Natural killer cell (primary cell): ENCODE measurements at regions not wholly inside any gene's neighbourhood (a gene's known extent, or its start where the extent isn't known, plus 50 kb on each side); places are given as distances from the start of the nearest gene placed in this dataset.

ENCODE experiments used
- ATAC-seq, 3 donors: fragments of 150-1000 bp in 2 of 3; fragments of 200-7000 bp in 1 of 3; cut with Tn5 transposase; 1 replicate in 1 of 3; 2 replicates in 2 of 3; pipeline ENCODE4 v1.10.0; 2021; ENCODE audit warnings: mild to moderate bottlenecking in 2 of 3, moderate library complexity in 2 of 3
- DNase-seq, 2 donors: peaks; one replicate each; pipeline versions ENCODE4 v3.0.0 to v3.0.0-alpha.2; 2013 to 2021; ENCODE audit warnings: mixed read lengths in 1 of 2
- H3K27ac ChIP-seq: one replicate; pipeline ENCODE4 v1.5.1; 2013; ENCODE audit warnings: mild to moderate bottlenecking, low read length
- H3K27me3 ChIP-seq: one replicate; pipeline ENCODE4 v1.6.1; 2013; ENCODE audit warnings: low read length; ENCODE audit not compliant: control insufficient read depth, insufficient read depth
- H3K36me3 ChIP-seq: one replicate; pipeline ENCODE4 v1.6.1; 2013; ENCODE audit warnings: low read length; ENCODE audit not compliant: control insufficient read depth, insufficient read depth
- H3K4me1 ChIP-seq: one replicate; pipeline ENCODE4 v1.6.1; 2013; ENCODE audit warnings: low read length; ENCODE audit not compliant: control insufficient read depth, insufficient read depth
- H3K4me3 ChIP-seq: one replicate; pipeline ENCODE4 v1.5.1; 2013; ENCODE audit warnings: low read length
- H3K9me3 ChIP-seq: one replicate; pipeline ENCODE4 v1.6.1; 2013; ENCODE audit warnings: low read length; ENCODE audit not compliant: control insufficient read depth, insufficient read depth
- H3K27ac Mint-ChIP-seq, 2 donors: one replicate each; pipeline ENCODE4 v1.8.0; 2022; ENCODE audit warnings: mild to moderate bottlenecking in 2 of 2, mixed read lengths in 2 of 2, moderate library complexity in 1 of 2
- H3K27me3 Mint-ChIP-seq, 2 donors: one replicate each; pipeline ENCODE4 v1.8.0; 2022; ENCODE audit warnings: low read depth in 2 of 2, mixed read lengths in 2 of 2
- H3K36me3 Mint-ChIP-seq: one replicate; pipeline ENCODE4 v1.8.0; 2022; ENCODE audit warnings: mixed read lengths
- H3K4me1 Mint-ChIP-seq, 2 donors: one replicate each; pipeline ENCODE4 v1.8.0; 2022; ENCODE audit warnings: mixed read lengths in 2 of 2
- H3K4me3 Mint-ChIP-seq: one replicate; pipeline ENCODE4 v1.8.0; 2022; ENCODE audit warnings: mild to moderate bottlenecking, moderate library complexity, mixed read lengths
- H3K9me3 Mint-ChIP-seq, 2 donors: one replicate each; pipeline ENCODE4 v1.8.0; 2022; ENCODE audit warnings: mixed read lengths in 2 of 2
- WGBS: methylation state at CpG from one replicate; pipeline ENCODE4 v1.1.7; 2013; ENCODE audit warnings: missing lambda C conversion rate; ENCODE audit not compliant: insufficient coverage; 5-methylcytosine and 5-hydroxymethylcytosine counted together
- intact Hi-C: fragments of 100-400 bp; cut with micrococcal nuclease; formaldehyde crosslinking; loops from one replicate; pipeline ENCODE4 v1.14.2; 2022
- TF ChIP-seq, protein P1 (sequence below): fragments of 200-600 bp; IDR thresholded peaks from one replicate; pipeline ENCODE4 v1.8.0; 2022; ENCODE audit warnings: antibody characterized with exemption

DNA sequence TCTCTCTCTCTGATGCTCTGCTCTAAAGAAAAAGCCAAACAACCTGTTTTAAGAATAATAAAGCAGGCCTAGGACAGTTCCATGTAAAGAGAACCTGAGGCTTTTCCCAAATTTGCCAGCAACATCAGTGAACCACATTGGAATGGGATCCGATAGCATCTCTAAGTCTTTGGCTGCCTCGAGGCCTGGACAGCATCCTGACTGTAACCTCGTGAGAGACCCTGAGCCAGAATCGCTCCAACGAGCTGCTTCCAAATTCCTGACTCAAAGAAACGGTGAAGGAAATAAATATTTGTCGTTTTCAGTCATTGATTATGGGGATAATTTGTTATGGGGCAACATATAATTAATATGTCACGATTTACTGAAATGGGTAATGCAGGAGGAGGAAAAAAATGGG lies 1012.8 kb downstream of the ROBO2 start:
- ATAC-seq = no peak
- Mint-ChIP-seq H3K4me3 (no peak overlapping the region), H3K27ac (no peak overlapping the region), H3K9me3 (peaks cover 8 to 13% of the 10 kb centered on the region in 2 donors), H3K27me3 (no peaks in the 10 kb centered on the region), H3K36me3 (no peaks in the 10 kb centered on the region), H3K4me1 (no peaks in the 10 kb centered on the region)
- no peaks in the 10 kb centered on the region for H3K36me3 ChIP-seq
- no peak overlapping the region for H3K4me3 ChIP-seq
- H3K4me1 ChIP-seq = no peaks in the 10 kb centered on the region
- intact Hi-C loops = no loop called here
- H3K27me3 ChIP-seq = no peaks in the 10 kb centered on the region
- TF ChIP-seq, protein P1, sequence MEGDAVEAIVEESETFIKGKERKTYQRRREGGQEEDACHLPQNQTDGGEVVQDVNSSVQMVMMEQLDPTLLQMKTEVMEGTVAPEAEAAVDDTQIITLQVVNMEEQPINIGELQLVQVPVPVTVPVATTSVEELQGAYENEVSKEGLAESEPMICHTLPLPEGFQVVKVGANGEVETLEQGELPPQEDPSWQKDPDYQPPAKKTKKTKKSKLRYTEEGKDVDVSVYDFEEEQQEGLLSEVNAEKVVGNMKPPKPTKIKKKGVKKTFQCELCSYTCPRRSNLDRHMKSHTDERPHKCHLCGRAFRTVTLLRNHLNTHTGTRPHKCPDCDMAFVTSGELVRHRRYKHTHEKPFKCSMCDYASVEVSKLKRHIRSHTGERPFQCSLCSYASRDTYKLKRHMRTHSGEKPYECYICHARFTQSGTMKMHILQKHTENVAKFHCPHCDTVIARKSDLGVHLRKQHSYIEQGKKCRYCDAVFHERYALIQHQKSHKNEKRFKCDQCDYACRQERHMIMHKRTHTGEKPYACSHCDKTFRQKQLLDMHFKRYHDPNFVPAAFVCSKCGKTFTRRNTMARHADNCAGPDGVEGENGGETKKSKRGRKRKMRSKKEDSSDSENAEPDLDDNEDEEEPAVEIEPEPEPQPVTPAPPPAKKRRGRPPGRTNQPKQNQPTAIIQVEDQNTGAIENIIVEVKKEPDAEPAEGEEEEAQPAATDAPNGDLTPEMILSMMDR = no peak
- DNase-seq = no peak
- peaks cover 2% of the 10 kb centered on the region for H3K9me3 ChIP-seq
- H3K27ac ChIP-seq = no peak overlapping the region
- 84% methylated on average over 8 of the region's 8 CpGs for WGBS

DNA sequence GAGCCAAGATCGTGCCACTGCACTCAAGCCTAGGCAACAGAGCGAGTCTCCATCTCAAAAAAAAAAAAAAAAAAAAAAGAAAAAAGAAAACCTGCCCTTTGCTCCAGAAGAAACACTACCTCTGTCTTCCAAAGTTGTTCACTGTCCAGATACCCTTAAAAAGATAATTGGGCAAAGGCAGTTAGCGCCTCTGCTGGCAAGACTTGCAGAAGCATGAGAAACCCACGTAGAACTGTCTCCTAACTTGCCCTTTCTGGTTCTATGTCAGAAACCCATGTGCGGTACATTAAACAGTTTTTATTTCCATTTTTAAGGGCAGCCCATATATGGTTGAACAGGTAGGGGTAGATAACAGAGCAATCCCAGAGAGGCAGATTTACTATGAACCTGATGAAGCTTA lies 1026.4 kb downstream of the ROBO2 start:
- no peak overlapping the region for H3K4me3 Mint-ChIP-seq
- H3K27ac ChIP-seq = no peak overlapping the region
- no peak overlapping the region for H3K27ac Mint-ChIP-seq
- DNase-seq = no peak
- H3K36me3 Mint-ChIP-seq = peaks cover 7% of the 10 kb centered on the region
- H3K4me3 ChIP-seq = no peak overlapping the region
- H3K9me3 ChIP-seq = peaks cover 8% of the 10 kb centered on the region
- H3K27me3 ChIP-seq = no peaks in the 10 kb centered on the region
- H3K4me1 ChIP-seq = no peaks in the 10 kb centered on the region
- H3K9me3 Mint-ChIP-seq = peaks cover 6 to 11% of the 10 kb centered on the region in 2 donors
- ATAC-seq = no peak
- H3K27me3 Mint-ChIP-seq = no peaks in the 10 kb centered on the region
- TF ChIP-seq, protein P1 = no peak
- intact Hi-C loops = no loop called here
- no peaks in the 10 kb centered on the region for H3K4me1 Mint-ChIP-seq
- WGBS = 84% methylated on average over 5 of the region's 5 CpGs
- H3K36me3 ChIP-seq = no peaks in the 10 kb centered on the region

DNA sequence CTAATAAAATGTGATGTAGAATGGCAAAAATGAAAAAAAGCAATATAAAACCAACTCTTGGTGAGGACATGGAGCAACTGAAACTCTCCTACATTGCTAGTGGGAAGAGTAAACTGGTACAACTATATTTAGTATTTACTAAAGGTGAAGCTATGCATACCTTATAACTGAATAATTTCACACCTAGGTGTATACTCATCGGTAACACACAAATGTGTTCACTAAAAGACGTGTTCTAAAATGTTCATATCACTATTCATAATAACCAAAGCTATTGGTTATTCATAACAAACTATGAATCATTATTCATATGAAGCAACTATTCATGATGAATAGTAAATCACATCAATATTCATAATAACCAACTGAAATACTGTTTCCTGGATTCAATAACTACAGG lies 1030.3 kb downstream of the ROBO2 start:
- H3K27ac Mint-ChIP-seq = no peak overlapping the region
- peaks cover 7 to 14% of the 10 kb centered on the region in 2 donors for H3K9me3 Mint-ChIP-seq
- no peaks in the 10 kb centered on the region for H3K9me3 ChIP-seq
- no peaks in the 10 kb centered on the region for H3K36me3 ChIP-seq
- H3K4me3 ChIP-seq = no peak overlapping the region
- ATAC-seq (no peak), DNase-seq (no peak)
- H3K4me3 Mint-ChIP-seq = no peak overlapping the region
- no peak overlapping the region for H3K27ac ChIP-seq
- H3K4me1 Mint-ChIP-seq = no peaks in the 10 kb centered on the region
- peaks cover 7% of the 10 kb centered on the region for H3K36me3 Mint-ChIP-seq
- intact Hi-C loops = no loop called here
- H3K27me3 Mint-ChIP-seq = no peaks in the 10 kb centered on the region
- H3K4me1 ChIP-seq = no peaks in the 10 kb centered on the region
- WGBS = 93% methylated on average over 2 of the region's 2 CpGs
- H3K27me3 ChIP-seq = no peaks in the 10 kb centered on the region
- TF ChIP-seq, protein P1 = no peak

DNA sequence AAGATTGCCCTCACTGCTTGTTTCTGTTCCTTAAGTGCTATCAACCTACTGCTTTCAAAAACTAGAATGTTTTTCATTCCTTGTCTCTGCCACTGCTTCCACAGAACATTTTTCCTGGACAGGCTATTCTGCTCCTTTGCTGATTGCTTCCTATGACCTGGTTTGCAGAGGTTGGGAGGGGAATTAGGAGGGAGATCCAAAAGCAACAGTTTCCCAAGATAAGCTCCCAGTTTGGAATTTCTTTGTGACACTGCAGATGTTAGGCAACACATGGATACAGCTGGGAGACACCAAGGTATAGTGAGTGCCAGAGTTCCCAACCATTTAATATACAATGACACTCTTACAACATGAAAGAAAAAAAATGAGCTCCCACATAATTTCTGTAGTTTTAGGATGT lies 1036.5 kb downstream of the ROBO2 start:
- Mint-ChIP-seq H3K36me3 (no peaks in the 10 kb centered on the region), H3K9me3 (peaks cover 13 to 24% of the 10 kb centered on the region in 2 donors)

More for the DNA sequence above, 1036.5 kb downstream of the ROBO2 start:
- Histone ChIP-seq H3K27me3 (no peaks in the 10 kb centered on the region), H3K4me1 (no peaks in the 10 kb centered on the region), H3K9me3 (peaks cover 6% of the 10 kb centered on the region), H3K4me3 (no peak overlapping the region), H3K36me3 (no peaks in the 10 kb centered on the region), H3K27ac (no peak overlapping the region)
- ATAC-seq = no peak
- H3K4me3 Mint-ChIP-seq = no peak overlapping the region
- intact Hi-C loops = no loop called here
- no peaks in the 10 kb centered on the region for H3K4me1 Mint-ChIP-seq
- TF ChIP-seq, protein P1 = no peak
- H3K27me3 Mint-ChIP-seq = no peaks in the 10 kb centered on the region
- no peak overlapping the region for H3K27ac Mint-ChIP-seq
- no peak for DNase-seq
